Osteoblast (primary cell): ENCODE measurements at regions not wholly inside any gene's neighbourhood (a gene's known extent, or its start where the extent isn't known, plus 50 kb on each side); places are given as distances from the start of the nearest gene placed in this dataset.

Experiments used
- DNase-seq: peaks from one replicate; pipeline ENCODE4 v3.0.0; 2011; ENCODE audit warnings: low spot score, mixed read lengths; ENCODE audit not compliant: insufficient read length; ENCODE audit errors: missing footprints
- H2AFZ ChIP-seq: 2 replicates; pipeline ENCODE4 v1.6.0; 2011; ENCODE audit warnings: mild to moderate bottlenecking, low read length
- H3K27ac ChIP-seq: 2 replicates; pipeline ENCODE4 v1.5.1; 2011; ENCODE audit warnings: mild to moderate bottlenecking, low read depth, low read length, moderate library complexity
- H3K27me3 ChIP-seq: 2 replicates; pipeline ENCODE4 v1.6.0; 2012; ENCODE audit warnings: mild to moderate bottlenecking, control low read depth, inconsistent platforms, low read length, moderate library complexity; ENCODE audit not compliant: insufficient read depth
- H3K36me3 ChIP-seq: 2 replicates; pipeline ENCODE4 v1.5.1; 2011; ENCODE audit warnings: mild to moderate bottlenecking, low read length, control low read depth, moderate library complexity; ENCODE audit not compliant: insufficient read depth
- H3K4me1 ChIP-seq: 2 replicates; pipeline ENCODE4 v1.5.1; 2011; ENCODE audit warnings: mild to moderate bottlenecking, low read length, control low read depth, moderate library complexity; ENCODE audit not compliant: insufficient read depth
- H3K4me2 ChIP-seq: 2 replicates; pipeline ENCODE4 v1.6.0; 2011; ENCODE audit warnings: mild to moderate bottlenecking, low read length; ENCODE audit not compliant: insufficient read depth
- H3K4me3 ChIP-seq: fragments of 200-600 bp; sonication (generic); 3 replicates; pipeline ENCODE4 v1.5.1; 2012; ENCODE audit warnings: mild to moderate bottlenecking, low read length, inconsistent platforms; ENCODE audit not compliant: insufficient read depth
- H3K79me2 ChIP-seq: 2 replicates; pipeline ENCODE4 v1.6.0; 2012; ENCODE audit warnings: mild to moderate bottlenecking, low read length, control low read depth, inconsistent platforms; ENCODE audit not compliant: insufficient read depth
- H3K9me3 ChIP-seq: 2 replicates; pipeline ENCODE4 v1.5.1; 2011; ENCODE audit warnings: low read depth, low read length, control low read depth
- H4K20me1 ChIP-seq: 2 replicates; pipeline ENCODE4 v1.6.0; 2012; ENCODE audit warnings: mild to moderate bottlenecking, low read length, control low read depth; ENCODE audit not compliant: insufficient read depth
- TF ChIP-seq, protein P1 (sequence below): IDR thresholded peaks from 2 replicates; pipeline ENCODE4 v1.5.1; 2011; ENCODE audit warnings: mild to moderate bottlenecking, low read depth, low read length, moderate library complexity; ENCODE audit errors: extremely low read depth

DNA sequence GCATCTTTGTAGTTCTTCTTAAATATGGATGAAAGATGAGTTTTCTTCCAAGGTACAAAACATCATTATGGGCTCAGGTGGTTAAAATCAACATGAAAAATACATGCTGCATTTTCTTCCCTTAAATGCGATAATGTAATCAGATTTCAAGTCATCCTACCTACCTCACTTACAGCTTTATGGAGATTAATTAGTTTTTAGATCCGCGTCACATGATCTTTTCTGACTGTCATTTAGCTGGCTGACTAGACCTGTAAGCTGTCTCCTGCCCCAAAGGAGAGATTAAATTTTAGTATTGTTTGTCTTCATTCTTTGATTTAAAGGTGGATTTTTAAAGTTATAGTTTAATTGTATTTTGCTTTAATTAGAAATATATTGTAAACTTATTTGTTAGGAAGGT is 678.0 kb upstream of the ZEB2 start:
- Histone ChIP-seq H4K20me1 (no peaks in the 10 kb centered on the region), H3K79me2 (no peaks in the 10 kb centered on the region), H3K27ac (no peak overlapping the region), H2AFZ (no peak overlapping the region), H3K4me3 (no peak overlapping the region), H3K4me2 (no peak overlapping the region), H3K27me3 (no peaks in the 10 kb centered on the region), H3K4me1 (no peaks in the 10 kb centered on the region), H3K36me3 (no peaks in the 10 kb centered on the region), H3K9me3 (no peaks in the 10 kb centered on the region)
- no peak for DNase-seq
- TF ChIP-seq, protein P1, sequence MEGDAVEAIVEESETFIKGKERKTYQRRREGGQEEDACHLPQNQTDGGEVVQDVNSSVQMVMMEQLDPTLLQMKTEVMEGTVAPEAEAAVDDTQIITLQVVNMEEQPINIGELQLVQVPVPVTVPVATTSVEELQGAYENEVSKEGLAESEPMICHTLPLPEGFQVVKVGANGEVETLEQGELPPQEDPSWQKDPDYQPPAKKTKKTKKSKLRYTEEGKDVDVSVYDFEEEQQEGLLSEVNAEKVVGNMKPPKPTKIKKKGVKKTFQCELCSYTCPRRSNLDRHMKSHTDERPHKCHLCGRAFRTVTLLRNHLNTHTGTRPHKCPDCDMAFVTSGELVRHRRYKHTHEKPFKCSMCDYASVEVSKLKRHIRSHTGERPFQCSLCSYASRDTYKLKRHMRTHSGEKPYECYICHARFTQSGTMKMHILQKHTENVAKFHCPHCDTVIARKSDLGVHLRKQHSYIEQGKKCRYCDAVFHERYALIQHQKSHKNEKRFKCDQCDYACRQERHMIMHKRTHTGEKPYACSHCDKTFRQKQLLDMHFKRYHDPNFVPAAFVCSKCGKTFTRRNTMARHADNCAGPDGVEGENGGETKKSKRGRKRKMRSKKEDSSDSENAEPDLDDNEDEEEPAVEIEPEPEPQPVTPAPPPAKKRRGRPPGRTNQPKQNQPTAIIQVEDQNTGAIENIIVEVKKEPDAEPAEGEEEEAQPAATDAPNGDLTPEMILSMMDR = no peak

DNA sequence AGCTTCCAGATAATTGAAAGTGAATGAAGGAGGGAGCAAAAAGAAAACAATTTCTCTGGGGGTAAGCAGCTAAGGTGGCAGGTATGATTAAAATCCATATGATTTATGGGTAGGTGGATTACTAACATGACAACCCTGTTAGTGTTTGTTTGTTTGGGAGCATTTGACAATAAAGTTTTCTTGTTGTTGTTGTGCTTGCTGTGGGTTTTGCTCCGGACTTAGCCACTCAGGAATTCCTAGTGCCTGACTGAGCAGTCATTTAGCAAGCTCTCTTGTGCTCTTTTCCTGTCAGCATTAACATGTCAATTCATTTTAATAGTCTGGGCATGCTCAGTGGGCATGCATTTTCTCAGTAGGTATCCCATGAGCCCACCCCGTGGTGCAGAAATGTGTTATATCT is 674.8 kb upstream of the ZEB2 start:
- Histone ChIP-seq H3K9me3 (no peaks in the 10 kb centered on the region), H3K27ac (no peak overlapping the region), H3K27me3 (no peaks in the 10 kb centered on the region), H3K4me2 (no peak overlapping the region), H4K20me1 (no peaks in the 10 kb centered on the region), H3K4me3 (no peak overlapping the region), H3K4me1 (no peaks in the 10 kb centered on the region), H2AFZ (no peak overlapping the region), H3K79me2 (no peaks in the 10 kb centered on the region), H3K36me3 (no peaks in the 10 kb centered on the region)
- no peak for DNase-seq
- TF ChIP-seq, protein P1 = no peak

DNA sequence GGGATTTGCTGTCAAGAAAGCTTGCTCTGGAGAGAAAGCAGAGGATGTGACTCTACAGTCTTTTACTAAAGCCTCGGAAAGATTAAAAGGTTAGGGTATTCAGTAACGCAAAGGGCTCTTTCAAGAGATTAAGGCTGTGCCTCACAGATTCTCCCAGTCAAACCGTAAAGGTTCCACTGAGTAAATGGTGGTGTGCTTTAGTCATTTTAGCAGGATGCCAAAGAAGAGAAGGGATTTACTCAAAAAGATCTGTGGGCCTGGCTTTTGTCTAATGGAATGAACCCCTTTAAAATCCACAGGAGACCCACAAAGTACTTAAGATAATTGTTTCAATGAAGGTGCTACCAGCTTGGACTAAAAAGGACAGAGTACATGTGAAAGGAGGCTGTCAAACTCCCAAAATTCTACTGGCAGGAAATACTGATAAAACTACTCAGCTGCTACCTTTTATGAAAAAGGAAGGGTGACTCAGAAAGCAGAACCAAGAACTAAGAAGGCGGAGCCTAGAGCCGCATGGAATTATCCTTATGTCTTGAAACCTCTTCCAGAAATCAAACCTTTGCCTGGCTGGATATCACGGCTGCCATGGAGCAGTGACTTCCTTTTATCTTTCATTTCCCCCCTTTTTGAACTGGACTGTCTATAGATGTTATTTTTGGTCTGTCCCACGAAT is 670.2 kb upstream of the ZEB2 start:
- Histone ChIP-seq H4K20me1 (no peaks in the 10 kb centered on the region), H3K4me2 (no peak overlapping the region), H2AFZ (peak overlapping the region; percentile 19), H3K4me3 (no peak overlapping the region), H3K4me1 (peaks cover under 1% of the 10 kb centered on the region), H3K79me2 (no peaks in the 10 kb centered on the region), H3K36me3 (no peaks in the 10 kb centered on the region), H3K27ac (no peak overlapping the region), H3K27me3 (no peaks in the 10 kb centered on the region), H3K9me3 (no peaks in the 10 kb centered on the region)
- TF ChIP-seq, protein P1 = no peak
- DNase-seq = no peak

DNA sequence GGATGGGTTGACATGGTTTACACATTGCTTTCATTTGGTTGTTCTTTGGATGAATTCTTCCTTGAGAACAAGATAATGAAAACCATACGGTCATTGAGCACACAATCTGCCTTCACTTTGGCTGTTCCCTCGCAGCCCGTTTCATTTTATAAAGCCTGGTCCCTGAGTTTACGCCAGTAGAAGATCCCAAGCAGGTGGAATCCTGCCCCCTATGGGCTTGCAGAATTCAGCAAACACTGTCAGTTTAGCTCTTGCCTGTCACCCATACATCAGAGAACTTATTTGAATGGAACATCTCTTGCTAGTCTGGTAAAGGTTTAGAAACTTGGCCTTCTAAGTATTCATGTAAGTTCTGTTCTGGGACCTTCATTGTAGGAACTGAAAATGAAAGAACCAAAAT is 666.4 kb upstream of the ZEB2 start:
- TF ChIP-seq, protein P1 = peak; percentile 8
- Histone ChIP-seq H3K27ac (no peak overlapping the region), H3K4me1 (peaks cover 3% of the 10 kb centered on the region), H3K36me3 (no peaks in the 10 kb centered on the region), H3K79me2 (no peaks in the 10 kb centered on the region), H3K4me3 (no peak overlapping the region), H4K20me1 (no peaks in the 10 kb centered on the region), H3K4me2 (no peak overlapping the region), H3K27me3 (no peaks in the 10 kb centered on the region), H3K9me3 (no peaks in the 10 kb centered on the region), H2AFZ (no peak overlapping the region)
- DNase-seq = no peak
